Liver (tissue), 8 donors: ENCODE measurements at regions not wholly inside any gene's neighbourhood (a gene's known extent, or its start where the extent isn't known, plus 50 kb on each side); places are given as distances from the start of the nearest gene placed in this dataset.

Source experiments
- DNase-seq: peaks from one replicate; pipeline ENCODE4 v3.0.0-alpha.2; 2017; ENCODE audit warnings: low spot score
- H3K27ac ChIP-seq, 2 donors: one replicate each; pipeline ENCODE4 v1.7.0; 2013; ENCODE audit warnings: inconsistent platforms in 2 of 2, low read length in 2 of 2, control low read depth in 1 of 2, low read depth in 1 of 2, mild to moderate bottlenecking in 1 of 2
- H3K27me3 ChIP-seq, 4 donors: one replicate each; pipeline versions ENCODE4 v1.6.1 to v1.7.0; 2013; ENCODE audit warnings: low read length in 3 of 4, inconsistent platforms in 1 of 4, mild to moderate bottlenecking in 1 of 4, moderate library complexity in 1 of 4; ENCODE audit not compliant: control insufficient read depth in 4 of 4, insufficient read depth in 4 of 4
- H3K36me3 ChIP-seq, 4 donors: one replicate each; pipeline versions ENCODE4 v1.6.1 to v1.7.0; 2013; ENCODE audit warnings: low read length in 3 of 4, mild to moderate bottlenecking in 3 of 4, low read depth in 1 of 4, moderate library complexity in 1 of 4; ENCODE audit not compliant: control insufficient read depth in 4 of 4, insufficient read depth in 3 of 4
- H3K4me1 ChIP-seq, 4 donors: one replicate each; pipeline versions ENCODE4 v1.6.1 to v1.7.0; 2013; ENCODE audit warnings: low read length in 3 of 4, mild to moderate bottlenecking in 3 of 4, moderate library complexity in 1 of 4; ENCODE audit not compliant: control insufficient read depth in 4 of 4, insufficient read depth in 4 of 4
- H3K4me3 ChIP-seq, 3 donors: one replicate each; pipeline versions ENCODE4 v1.6.1 to v1.7.0; 2013; ENCODE audit warnings: low read length in 3 of 3, control low read depth in 1 of 3, low read depth in 1 of 3, mild to moderate bottlenecking in 1 of 3
- H3K9ac ChIP-seq, 2 donors: one replicate each; pipeline ENCODE4 v1.7.0; 2013; ENCODE audit warnings: low read length in 2 of 2, mild to moderate bottlenecking in 2 of 2, moderate library complexity in 2 of 2, control low read depth in 1 of 2, low read depth in 1 of 2
- H3K9me3 ChIP-seq, 4 donors: one replicate each; pipeline versions ENCODE4 v1.6.1 to v1.7.0; 2013; ENCODE audit warnings: low read length in 3 of 4; ENCODE audit not compliant: control insufficient read depth in 4 of 4
- ATF3 ChIP-seq: IDR thresholded peaks from 2 replicates; pipeline ENCODE4 v1.6.1; 2016; ENCODE audit warnings: antibody characterized with exemption
- CTCF ChIP-seq: fragments of 150-350 bp; IDR thresholded peaks from 2 replicates; pipeline ENCODE4 v1.5.1; 2017; ENCODE audit warnings: improper control_type of control experiment, low read depth, low read length; ENCODE audit not compliant: missing input control
- EGR1 ChIP-seq, 2 donors: IDR thresholded peaks; 2 replicates each; pipeline ENCODE4 v1.6.1; 2016 to 2018; ENCODE audit warnings: antibody characterized with exemption in 2 of 2, low read depth in 2 of 2
- FOXA1 ChIP-seq: IDR thresholded peaks from 2 replicates; pipeline ENCODE4 v1.6.1; 2016; ENCODE audit warnings: antibody characterized with exemption
- FOXA2 ChIP-seq: IDR thresholded peaks from 2 replicates; pipeline ENCODE4 v1.6.1; 2016; ENCODE audit warnings: antibody characterized with exemption
- GABPA ChIP-seq, 2 donors: IDR thresholded peaks in 1 of 2; conservative IDR thresholded peaks in 1 of 2; 2 replicates each; pipeline ENCODE4 v1.6.1; 2016; ENCODE audit warnings: antibody characterized with exemption in 2 of 2, mild to moderate bottlenecking in 1 of 2, moderate library complexity in 1 of 2
- HNF4A ChIP-seq, 2 donors: conservative IDR thresholded peaks; 2 replicates each; pipeline ENCODE4 v1.6.1; 2016; ENCODE audit warnings: antibody characterized with exemption in 2 of 2, mild to moderate bottlenecking in 2 of 2
- HNF4G ChIP-seq: IDR thresholded peaks from 2 replicates; pipeline ENCODE4 v1.6.1; 2016; ENCODE audit warnings: antibody characterized with exemption
- JUND ChIP-seq, 2 donors: IDR thresholded peaks; 2 replicates each; pipeline ENCODE4 v1.6.1; 2016; ENCODE audit warnings: antibody characterized with exemption in 2 of 2
- MAX ChIP-seq: IDR thresholded peaks from 2 replicates; pipeline ENCODE4 v1.6.1; 2016; ENCODE audit warnings: antibody characterized with exemption
- NR2F2 ChIP-seq: IDR thresholded peaks from 2 replicates; pipeline ENCODE4 v1.6.1; 2016; ENCODE audit warnings: antibody characterized with exemption
- RAD21 ChIP-seq, 2 donors: IDR thresholded peaks; 2 replicates each; pipeline ENCODE4 v1.6.1; 2016; ENCODE audit warnings: antibody characterized with exemption in 2 of 2, mild to moderate bottlenecking in 2 of 2
- REST ChIP-seq: IDR thresholded peaks from 2 replicates; pipeline ENCODE4 v1.6.1; 2016; ENCODE audit warnings: antibody characterized with exemption, mild to moderate bottlenecking
- RXRA ChIP-seq, 2 donors: IDR thresholded peaks; 2 replicates each; pipeline ENCODE4 v1.6.1; 2017 to 2018; ENCODE audit warnings: antibody characterized with exemption in 2 of 2, mild to moderate bottlenecking in 1 of 2
- SP1 ChIP-seq: IDR thresholded peaks from 2 replicates; pipeline ENCODE4 v1.6.1; 2018; ENCODE audit warnings: antibody characterized with exemption, mild to moderate bottlenecking
- TAF1 ChIP-seq: conservative IDR thresholded peaks from 2 replicates; pipeline ENCODE4 v1.6.1; 2016; ENCODE audit warnings: antibody characterized with exemption, mild to moderate bottlenecking
- YY1 ChIP-seq: IDR thresholded peaks from 2 replicates; pipeline ENCODE4 v1.6.1; 2016; ENCODE audit warnings: antibody characterized with exemption, mild to moderate bottlenecking
- ZBTB33 ChIP-seq: IDR thresholded peaks from 2 replicates; pipeline ENCODE4 v1.6.1; 2016; ENCODE audit warnings: antibody characterized with exemption
- WGBS: extraction: QIAGEN DNeasy Blood & Tissue Kit; methylation state at CpG from one replicate; pipeline ENCODE4 v1.1.7; 2013; 5-methylcytosine and 5-hydroxymethylcytosine counted together
- donor health status: healthy.
- donor health status: healthy.
- donor health status: healthy.
- donor health status: healthy.
- donor health status: healthy.

- Histone ChIP-seq H3K27ac (peak overlapping the region; percentile 91), H3K9ac (peak overlapping the region in 1 of 2 donors; percentile 68), H3K27me3 (no peaks in the 10 kb centered on the region), H3K4me1 (peaks cover 16 to 55% (median 23%) of the 10 kb centered on the region in 4 donors), H3K4me3 (no peak overlapping the region), H3K9me3 (no peaks in the 10 kb centered on the region), H3K36me3 (no peaks in the 10 kb centered on the region)
- TF ChIP-seq SP1 (peak; percentile 86), JUND (IDR thresholded peaks at IDR 0.05) (peak; percentile 39 to 77), RXRA (IDR thresholded peaks at IDR 0.05) (peak; percentile 92 to 94), ZBTB33 (peak; percentile 54), EGR1 (IDR thresholded peaks at IDR 0.05; ENCODE audit: low read depth in 2 of 2) (peak in 1 of 2 donors; percentile 49), GABPA (IDR thresholded peaks at IDR 0.05 in 1 of 2, conservative IDR thresholded peaks at IDR 0.05 in 1 of 2) (no peak), HNF4G (no peak), FOXA2 (no peak), FOXA1 (no peak), NR2F2 (peak; percentile 85), REST (peak; percentile 81), YY1 (peak; percentile 70), ATF3 (no peak), RAD21 (IDR thresholded peaks at IDR 0.05) (peak; percentile 19 to 25), HNF4A (conservative IDR thresholded peaks at IDR 0.05) (peak; percentile 29 to 64), MAX (peak; percentile 55), CTCF (no peak), TAF1 (no peak)
- WGBS = 38% methylated on average over 22 of the region's 22 CpGs
- DNase-seq = peak; percentile 67
These were observed 202.9 kb downstream of the USP12 start for GRCh38 chr13:26968431-26969341.
